Hepatocyte (in vitro differentiated cells): ENCODE measurements at regions not wholly inside any gene's neighbourhood (a gene's known extent, or its start where the extent isn't known, plus 50 kb on each side); places are given as distances from the start of the nearest gene placed in this dataset.

Experiments used
- DNase-seq: peaks from one replicate; pipeline ENCODE4 v3.0.0-alpha.2; 2016; ENCODE audit warnings: low spot score
- H2AFZ ChIP-seq: fragments of 200-600 bp; sonication (generic); 2 replicates; pipeline ENCODE4 v1.6.0; 2016; ENCODE audit warnings: antibody characterized with exemption, mild to moderate bottlenecking
- H3K27ac ChIP-seq: fragments of 200-600 bp; sonication (generic); 2 replicates; pipeline ENCODE4 v1.5.1; 2016; ENCODE audit warnings: mild to moderate bottlenecking
- H3K27me3 ChIP-seq: fragments of 200-600 bp; sonication (generic); 2 replicates; pipeline ENCODE4 v1.6.1; 2016
- H3K36me3 ChIP-seq: fragments of 200-600 bp; sonication (generic); replicated peaks from 2 replicates; pipeline ENCODE4 v1.5.1; 2016; ENCODE audit warnings: low read depth; ENCODE audit not compliant: insufficient read depth
- H3K4me1 ChIP-seq: fragments of 200-600 bp; sonication (generic); 2 replicates; pipeline ENCODE4 v1.5.1; 2016; ENCODE audit warnings: mild to moderate bottlenecking, moderate library complexity; ENCODE audit not compliant: insufficient read depth
- H3K4me2 ChIP-seq: fragments of 200-600 bp; sonication (generic); 2 replicates; pipeline ENCODE4 v1.6.0; 2016
- H3K4me3 ChIP-seq: fragments of 200-600 bp; sonication (generic); 2 replicates; pipeline ENCODE4 v1.5.1; 2016; ENCODE audit warnings: mild to moderate bottlenecking
- H3K79me2 ChIP-seq: fragments of 200-600 bp; sonication (generic); 2 replicates; pipeline ENCODE4 v1.6.0; 2017; ENCODE audit warnings: mild to moderate bottlenecking
- H3K9me2 ChIP-seq: fragments of 200-600 bp; sonication (generic); replicated peaks from 2 replicates; pipeline ENCODE4 v1.6.0; 2017; ENCODE audit warnings: mild to moderate bottlenecking; ENCODE audit not compliant: insufficient read depth
- H3K9me3 ChIP-seq: fragments of 200-600 bp; sonication (generic); 2 replicates; pipeline ENCODE4 v1.5.1; 2016; ENCODE audit warnings: low read depth, mild to moderate bottlenecking
- H4K20me1 ChIP-seq: fragments of 200-600 bp; sonication (generic); 2 replicates; pipeline ENCODE4 v1.6.0; 2016; ENCODE audit warnings: mild to moderate bottlenecking; ENCODE audit not compliant: insufficient read depth, poor library complexity, severe bottlenecking
- CTCF ChIP-seq: fragments of 200-600 bp; sonication (generic); IDR thresholded peaks from 2 replicates; pipeline ENCODE4 v1.5.1; 2016; ENCODE audit warnings: antibody characterized with exemption, mild to moderate bottlenecking; ENCODE audit not compliant: poor library complexity
- EZH2 ChIP-seq: fragments of 200-600 bp; sonication (generic); IDR thresholded peaks from 2 replicates; pipeline ENCODE4 v1.6.1; 2016; ENCODE audit warnings: antibody characterized with exemption, mild to moderate bottlenecking, borderline replicate concordance
- EZH2phosphoT487 ChIP-seq: fragments of 200-600 bp; sonication (generic); IDR thresholded peaks from one replicate; pipeline ENCODE4 v1.6.1; 2018; ENCODE audit warnings: antibody characterized with exemption, mild to moderate bottlenecking, low read depth, moderate library complexity; ENCODE audit not compliant: unreplicated experiment, severe bottlenecking
- WGBS: methylation state at CpG from one replicate; pipeline ENCODE4 v1.1.6; 2016; ENCODE audit warnings: low lambda C conversion rate; ENCODE audit errors: missing lambda C conversion rate; 5-methylcytosine and 5-hydroxymethylcytosine counted together

- Histone ChIP-seq H3K4me3 (no peak overlapping the region), H3K27me3 (no peaks in the 10 kb centered on the region), H3K4me2 (no peak overlapping the region), H3K79me2 (no peaks in the 10 kb centered on the region), H3K9me3 (no peaks in the 10 kb centered on the region), H3K4me1 (no peaks in the 10 kb centered on the region), H2AFZ (no peak overlapping the region), H4K20me1 (no peaks in the 10 kb centered on the region), H3K9me2 (no peaks in the 10 kb centered on the region), H3K27ac (no peak overlapping the region), H3K36me3 (no peaks in the 10 kb centered on the region)
- TF ChIP-seq EZH2 (no peak), EZH2phosphoT487 (no peak), CTCF (no peak)
- WGBS: 97% methylated on average over 2 of the region's 2 CpGs
- no peak for DNase-seq
Measured at GRCh38 chr12:105576261-105576660, 245.8 kb downstream of the C12orf75 start.

- no peaks in the 10 kb centered on the region for H3K9me2 ChIP-seq
- DNase-seq: no peak
- H4K20me1 ChIP-seq: no peaks in the 10 kb centered on the region
- no peak overlapping the region for H3K27ac ChIP-seq
- WGBS: 54% methylated on average over 5 of the region's 5 CpGs
- no peaks in the 10 kb centered on the region for H3K9me3 ChIP-seq
- H3K27me3 ChIP-seq: no peaks in the 10 kb centered on the region
- no peak overlapping the region for H2AFZ ChIP-seq
- no peaks in the 10 kb centered on the region for H3K79me2 ChIP-seq
- TF ChIP-seq EZH2 (no peak), CTCF (no peak), EZH2phosphoT487 (no peak)
- no peak overlapping the region for H3K4me3 ChIP-seq
- no peaks in the 10 kb centered on the region for H3K4me1 ChIP-seq
- H3K36me3 ChIP-seq: no peaks in the 10 kb centered on the region
- no peak overlapping the region for H3K4me2 ChIP-seq
Measured at GRCh38 chr12:105580821-105581352, 250.4 kb downstream of the C12orf75 start.

GRCh38 chr12:105581420-105581819 lies 250.9 kb downstream of the C12orf75 start:
- H2AFZ ChIP-seq: no peak overlapping the region
- DNase-seq: no peak
- H3K27ac ChIP-seq: no peak overlapping the region
- H3K36me3 ChIP-seq: no peaks in the 10 kb centered on the region
- TF ChIP-seq EZH2: no peak
- TF ChIP-seq CTCF: no peak
- no peak for TF ChIP-seq EZH2phosphoT487
- H3K4me2 ChIP-seq: no peak overlapping the region
- no peaks in the 10 kb centered on the region for H3K9me2 ChIP-seq
- H3K27me3 ChIP-seq: no peaks in the 10 kb centered on the region
- no peak overlapping the region for H3K4me3 ChIP-seq
- H4K20me1 ChIP-seq: no peaks in the 10 kb centered on the region
- H3K4me1 ChIP-seq: no peaks in the 10 kb centered on the region
- no peaks in the 10 kb centered on the region for H3K79me2 ChIP-seq
- no peaks in the 10 kb centered on the region for H3K9me3 ChIP-seq
- 77% methylated on average over 6 of the region's 6 CpGs for WGBS

GRCh38 chr12:105585107-105585506 lies 254.6 kb downstream of the C12orf75 start:
- Histone ChIP-seq H3K4me3 (no peak overlapping the region), H3K4me1 (no peaks in the 10 kb centered on the region), H3K27ac (no peak overlapping the region), H2AFZ (no peak overlapping the region), H3K9me3 (no peaks in the 10 kb centered on the region), H4K20me1 (no peaks in the 10 kb centered on the region), H3K9me2 (no peaks in the 10 kb centered on the region), H3K27me3 (no peaks in the 10 kb centered on the region), H3K4me2 (no peak overlapping the region), H3K79me2 (no peaks in the 10 kb centered on the region), H3K36me3 (no peaks in the 10 kb centered on the region)
- no peak for DNase-seq
- 87% methylated on average over 3 of the region's 3 CpGs for WGBS
- no peak for TF ChIP-seq EZH2
